GM18867 (cell line): ENCODE measurements at regions not wholly inside any gene's neighbourhood (a gene's known extent, or its start where the extent isn't known, plus 50 kb on each side); places are given as distances from the start of the nearest gene placed in this dataset.

Experiments used
- ATAC-seq: cut with Tn5 transposase; IDR thresholded peaks from one replicate; pipeline ENCODE4 v1.9.1; 2021; ENCODE audit warnings: mild to moderate bottlenecking, moderate library complexity; ENCODE audit not compliant: unreplicated experiment

- ATAC-seq = no peak
Observed at GRCh38 chr10:8227246-8227645, 172.8 kb downstream of the GATA3 start.

GRCh38 chr10:8229153-8229552 lies 174.7 kb downstream of the GATA3 start:
- ATAC-seq = no peak

GRCh38 chr10:8230902-8231301 lies 176.4 kb downstream of the GATA3 start:
- ATAC-seq = no peak

- no peak for ATAC-seq
Observed at GRCh38 chr10:8233049-8233448, 178.6 kb downstream of the GATA3 start.

GRCh38 chr10:8233832-8234259 lies 179.4 kb downstream of the GATA3 start:
- ATAC-seq = no peak

- no peak for ATAC-seq
Observed at GRCh38 chr10:8235253-8236027, 181.0 kb downstream of the GATA3 start.

GRCh38 chr10:8238986-8239385 lies 184.5 kb downstream of the GATA3 start:
- ATAC-seq = no peak

GRCh38 chr10:8240861-8241260 lies 186.4 kb downstream of the GATA3 start:
- no peak for ATAC-seq

- no peak for ATAC-seq
Observed at GRCh38 chr10:8242295-8242872, 187.9 kb downstream of the GATA3 start.

GRCh38 chr10:8245131-8245813 lies 190.8 kb downstream of the GATA3 start:
- no peak for ATAC-seq

GRCh38 chr10:8245814-8246142 lies 191.3 kb downstream of the GATA3 start:
- no peak for ATAC-seq

GRCh38 chr10:8246548-8246947 lies 192.1 kb downstream of the GATA3 start:
- no peak for ATAC-seq

GRCh38 chr10:8247191-8247590 lies 192.7 kb downstream of the GATA3 start:
- ATAC-seq = no peak

GRCh38 chr10:8248868-8249267 lies 194.4 kb downstream of the GATA3 start:
- no peak for ATAC-seq

- ATAC-seq = no peak
Observed at GRCh38 chr10:8254350-8254749, 199.9 kb downstream of the GATA3 start.

- no peak for ATAC-seq
Observed at GRCh38 chr10:8255301-8255700, 200.8 kb downstream of the GATA3 start.

GRCh38 chr10:8260645-8261044 lies 206.2 kb downstream of the GATA3 start:
- no peak for ATAC-seq

GRCh38 chr10:8262317-8262716 lies 207.8 kb downstream of the GATA3 start:
- no peak for ATAC-seq

- ATAC-seq = no peak
Observed at GRCh38 chr10:8269976-8270375, 215.5 kb downstream of the GATA3 start.

- ATAC-seq = no peak
Observed at GRCh38 chr10:8272794-8273425, 218.4 kb downstream of the GATA3 start.

GRCh38 chr10:8273749-8274148 lies 219.3 kb downstream of the GATA3 start:
- no peak for ATAC-seq

GRCh38 chr10:8275911-8276310 lies 221.4 kb downstream of the GATA3 start:
- ATAC-seq = no peak
